ENCODE measurements at regions not wholly inside any gene's neighbourhood (a gene's known extent, or its start where the extent isn't known, plus 50 kb on each side); places are given as distances from the start of the nearest gene placed in this dataset.

GRCh38 chr22:48605856-48606481, 1221.7 kb downstream of the BRD1 start:
- no peak for DNase-seq

DNA sequence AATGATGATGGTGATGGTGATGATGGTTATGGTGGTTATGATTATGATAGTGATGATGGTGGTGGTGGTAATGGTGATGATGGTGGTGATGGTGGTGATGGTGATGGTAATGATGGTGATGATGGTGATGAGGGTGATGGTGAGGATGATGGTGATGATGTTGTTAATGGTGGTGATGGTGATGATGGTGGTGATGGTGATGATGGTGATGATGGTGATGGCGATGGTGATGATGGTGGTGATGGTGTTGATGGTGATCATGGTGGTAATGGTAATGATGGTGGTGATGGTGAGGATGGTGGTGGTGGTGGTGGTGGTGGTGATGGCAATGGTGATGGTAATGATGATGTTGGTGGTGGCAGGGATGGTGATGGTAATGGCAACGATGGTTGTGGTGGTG, 1222.5 kb downstream of the BRD1 start:
- DNase-seq, result no peak

DNA sequence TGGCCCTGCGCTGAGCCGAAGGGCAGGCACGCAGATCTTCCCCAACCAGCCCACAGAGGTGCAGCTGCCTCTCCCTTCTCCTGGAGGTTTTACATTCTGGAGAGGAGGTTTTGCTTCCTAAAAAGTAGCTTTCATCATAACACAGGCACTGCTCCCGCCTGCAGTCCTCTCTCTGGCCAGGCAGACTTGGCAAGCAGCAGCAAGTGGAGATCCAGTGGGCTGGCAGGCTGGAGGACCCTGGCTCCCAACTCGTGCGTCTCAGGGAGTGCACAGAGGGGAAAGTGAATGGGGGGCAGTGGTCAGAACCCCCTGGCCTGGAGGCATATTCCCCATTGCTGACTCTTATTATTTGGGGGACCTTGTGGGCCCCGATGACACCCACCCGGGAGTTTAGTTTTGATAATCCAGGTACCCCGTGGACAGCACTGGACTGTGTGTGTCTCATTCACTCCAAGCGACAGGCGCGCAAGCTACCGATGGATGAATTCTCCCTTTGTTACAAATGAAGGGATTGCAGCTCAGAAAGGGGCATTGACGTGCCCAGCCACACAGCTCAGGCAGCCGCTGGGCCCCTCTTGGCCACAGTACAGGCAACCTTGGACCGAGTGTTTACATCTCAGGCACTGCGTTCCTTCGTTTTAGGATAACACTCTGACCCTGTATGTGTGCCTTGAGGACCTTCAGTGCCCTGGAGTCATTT, 1223.9 kb downstream of the BRD1 start:
- DNase-seq, result no peak

DNA sequence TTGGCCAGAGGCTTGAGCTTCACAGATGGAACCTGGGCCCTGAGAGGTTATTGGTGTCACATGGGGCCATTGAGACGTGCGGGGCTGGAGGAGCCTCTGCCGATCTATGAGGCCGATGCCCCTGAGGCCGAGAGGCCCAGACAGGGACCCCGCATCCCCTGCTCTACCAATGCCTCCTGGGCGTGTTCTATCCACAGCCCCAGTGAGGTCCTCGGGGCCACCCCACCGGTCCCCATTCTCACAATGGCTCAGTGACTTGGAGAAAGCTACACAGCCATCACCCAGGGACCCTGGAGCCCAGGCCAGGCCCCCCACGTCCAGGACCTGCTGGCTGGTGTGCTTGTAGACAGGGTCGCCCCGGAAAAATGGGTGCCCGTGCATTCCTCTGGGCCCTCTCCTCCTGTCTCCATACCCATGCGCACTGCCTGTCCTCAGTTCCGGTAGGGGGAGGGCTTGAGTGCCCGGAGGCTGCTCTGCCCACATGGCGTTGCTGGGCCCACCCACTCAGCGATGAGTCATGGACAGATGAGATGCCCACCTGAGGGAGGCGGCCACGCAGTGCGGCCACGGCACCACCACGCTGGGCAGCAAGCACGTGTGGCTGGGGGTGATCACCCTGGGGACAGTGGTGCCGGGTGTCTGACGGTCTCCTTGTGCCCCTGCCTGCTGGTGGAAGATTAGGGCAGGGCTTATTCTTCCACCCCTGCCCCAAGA, 1224.7 kb downstream of the BRD1 start:
- DNase-seq, result no peak

- no peak for DNase-seq
These were observed 1227.0 kb downstream of the BRD1 start for GRCh38 chr22:48600681-48601080.

DNA sequence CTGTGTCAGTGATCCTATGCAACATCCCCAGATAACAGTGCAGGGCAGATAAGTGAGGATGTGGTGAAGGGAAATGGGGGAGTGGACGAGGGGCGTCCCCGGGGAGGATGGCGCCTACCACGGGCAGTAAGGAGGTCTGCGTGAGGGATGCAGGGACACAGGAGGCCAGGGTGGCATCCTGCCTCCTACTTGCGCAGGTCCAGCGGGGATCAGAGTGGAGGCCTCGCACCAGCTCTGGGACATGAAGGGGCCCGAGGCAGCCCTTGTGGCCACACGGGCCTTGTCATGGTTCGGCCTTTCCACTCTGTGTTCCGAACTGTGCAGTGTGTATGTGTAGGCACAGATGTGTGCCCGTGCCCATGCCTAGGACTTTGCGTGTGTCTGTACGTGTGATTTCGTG, 1227.5 kb downstream of the BRD1 start:
- DNase-seq, result no peak

DNA sequence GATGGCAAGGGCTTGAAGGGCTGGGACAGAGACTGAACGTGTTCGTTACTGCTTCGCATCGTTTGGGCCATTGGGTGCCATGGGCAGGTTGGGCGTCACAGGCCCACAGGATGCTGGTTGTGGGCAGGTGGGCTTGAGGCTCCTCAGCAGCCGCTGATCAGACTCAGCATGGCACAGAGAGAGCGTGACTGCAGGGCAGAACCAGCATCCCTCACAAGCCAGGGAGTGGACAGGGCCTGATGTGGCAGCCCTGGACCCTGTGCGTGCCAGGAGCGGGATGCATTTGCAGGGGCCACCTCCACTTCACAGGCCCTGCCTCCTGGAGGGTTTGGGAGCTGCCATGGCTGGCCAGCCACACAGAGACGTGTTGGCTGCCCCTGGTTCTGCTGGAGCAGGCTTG, 1228.3 kb downstream of the BRD1 start:
- no peak for DNase-seq

DNA sequence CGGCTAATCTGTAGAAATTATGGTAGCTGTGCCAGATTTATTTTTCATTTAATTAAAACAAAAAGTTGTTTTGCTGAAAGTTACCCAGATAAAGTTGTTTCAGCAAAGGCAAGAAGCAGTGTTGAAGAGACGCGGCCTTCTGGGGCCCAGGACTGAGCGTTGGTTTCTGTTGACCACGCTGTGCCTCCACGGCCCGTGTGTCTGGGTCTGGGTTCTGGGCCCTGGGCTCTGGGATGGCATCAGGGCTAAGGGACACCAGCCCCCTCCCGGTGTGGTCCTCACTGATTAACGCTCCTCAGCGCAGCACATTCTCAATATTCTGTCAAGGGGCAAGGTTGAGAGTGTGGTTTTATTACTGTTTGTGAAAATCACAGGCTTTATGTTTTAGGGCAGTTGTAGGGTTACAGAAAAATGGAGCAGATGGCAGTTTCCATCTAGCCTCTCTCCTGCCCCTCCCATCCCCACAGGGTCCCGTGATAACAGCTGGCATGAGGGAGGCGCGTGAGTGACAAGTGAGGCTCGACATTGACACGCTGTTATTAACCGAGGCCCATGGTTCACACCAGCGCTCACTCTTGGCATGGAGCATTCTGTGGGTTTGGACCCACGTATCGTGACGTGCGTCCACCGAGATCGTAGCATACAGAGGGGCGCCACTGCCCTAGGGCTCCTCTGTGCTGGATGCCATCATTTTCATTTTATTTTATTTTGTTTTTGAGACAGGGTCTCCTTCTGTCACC, 1231.4 kb downstream of the BRD1 start:
- DNase-seq, result no peak

DNA sequence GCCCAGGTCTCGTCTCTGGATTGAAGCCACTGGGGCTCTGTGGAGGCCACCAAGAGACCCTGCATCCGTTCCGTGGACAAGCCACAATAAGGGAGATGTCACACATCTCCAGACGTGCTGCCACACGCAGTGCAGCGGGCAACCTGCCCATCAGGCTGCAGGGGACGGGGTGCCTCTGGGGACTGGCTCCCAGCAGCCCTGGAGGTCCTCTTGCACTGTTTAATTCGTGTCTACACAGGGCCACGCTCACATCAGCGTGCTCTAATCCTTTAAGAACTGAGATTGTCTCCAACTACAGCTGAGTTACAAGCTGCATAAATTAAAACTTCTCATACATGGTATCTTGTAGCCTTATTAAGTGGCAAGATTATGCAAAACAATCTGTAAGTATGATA, 1232.2 kb downstream of the BRD1 start:
- DNase-seq, result no peak

DNA sequence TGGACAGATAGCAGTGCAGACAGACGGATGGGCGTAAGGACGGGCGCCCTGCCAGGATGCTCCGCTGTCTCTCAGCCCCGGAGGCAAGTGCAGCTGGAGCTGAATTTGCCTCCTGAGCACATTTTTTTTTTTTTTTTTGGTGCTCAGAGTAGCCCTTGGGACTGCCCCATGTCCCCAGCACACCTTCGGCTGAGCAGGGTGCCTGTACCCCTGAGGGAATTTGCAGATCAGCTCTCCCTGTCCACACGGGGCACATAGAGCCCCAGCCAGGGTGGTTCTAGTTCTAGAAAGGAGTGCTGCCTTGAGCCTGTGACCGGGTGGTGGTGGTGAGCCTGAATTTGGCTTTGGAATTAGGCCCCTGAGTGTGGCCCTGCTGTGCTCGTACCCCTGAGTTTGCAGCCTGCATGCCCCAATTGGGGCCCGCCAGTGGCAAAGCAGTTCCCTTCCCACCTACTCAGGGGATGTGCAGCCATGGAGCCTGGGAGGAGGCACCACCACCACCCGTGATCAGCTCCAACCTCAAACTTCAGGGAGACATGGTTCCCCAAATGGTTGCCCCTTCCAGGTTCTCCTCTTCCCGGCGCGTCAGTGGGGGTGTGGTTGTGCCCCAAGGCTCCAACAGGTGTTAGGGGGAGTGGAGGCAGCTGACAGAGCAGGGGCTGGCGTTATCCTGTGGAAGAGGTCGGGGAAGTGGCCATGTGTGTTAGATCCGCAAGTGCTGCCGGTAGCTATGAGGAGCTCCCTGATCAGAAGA, 1232.7 kb downstream of the BRD1 start:
- no peak for DNase-seq

DNA sequence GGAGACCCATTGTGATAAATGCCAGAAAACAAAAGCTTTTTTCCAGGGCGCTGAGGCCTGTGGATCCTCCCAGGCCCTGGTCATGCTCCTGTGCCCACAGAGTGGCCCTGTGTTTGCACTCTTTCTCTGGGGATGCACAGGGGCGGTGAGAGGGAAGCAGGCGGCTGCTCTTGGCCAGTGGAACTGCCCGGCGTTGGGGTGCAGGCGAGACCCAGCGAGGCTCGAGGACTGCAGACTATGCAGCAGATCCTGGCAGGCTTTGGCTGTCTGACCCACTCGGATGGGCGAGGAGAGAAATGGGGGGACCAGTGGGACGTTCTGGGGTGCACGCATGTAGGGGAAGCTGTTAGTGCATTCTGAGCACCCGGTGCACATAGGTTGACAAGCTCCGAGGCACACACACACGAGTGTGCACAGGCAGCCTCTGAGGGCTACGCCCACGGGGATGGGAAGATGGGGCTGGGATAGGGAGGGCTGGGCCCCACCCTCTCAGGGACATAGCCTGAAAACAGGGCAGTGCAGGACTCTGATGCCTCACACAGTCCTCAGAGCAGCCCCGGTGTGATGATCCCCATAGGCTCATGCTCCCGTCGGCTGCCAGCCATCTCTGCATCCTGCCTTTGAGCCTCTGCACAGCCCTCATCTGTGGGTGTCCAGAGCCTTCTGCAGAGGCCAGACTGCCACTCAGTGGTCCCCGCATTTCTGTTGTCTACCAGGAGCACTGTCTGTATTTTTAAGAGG, 1233.5 kb downstream of the BRD1 start:
- DNase-seq, result no peak

GRCh38 chr22:48593551-48593950, 1234.1 kb downstream of the BRD1 start:
- DNase-seq, result no peak

- DNase-seq, result no peak
These were observed 1234.7 kb downstream of the BRD1 start for GRCh38 chr22:48592931-48593330.

GRCh38 chr22:48592488-48592887, 1235.2 kb downstream of the BRD1 start:
- no peak for DNase-seq

DNA sequence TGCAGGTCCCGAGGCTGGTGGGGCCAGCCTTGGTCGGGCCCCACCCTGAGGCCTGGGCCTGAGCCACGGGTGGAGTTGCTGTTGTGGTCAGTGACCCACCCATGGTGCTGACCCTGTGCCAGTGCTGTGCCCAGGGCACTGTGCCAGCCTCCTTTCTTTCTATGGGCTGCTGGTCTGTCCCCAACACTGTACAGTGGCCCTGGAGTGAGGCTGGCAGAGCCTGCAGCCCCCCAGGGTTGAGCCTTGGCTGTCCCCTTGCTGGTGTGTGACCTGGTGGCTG, 1235.7 kb downstream of the BRD1 start:
- DNase-seq, result no peak

DNA sequence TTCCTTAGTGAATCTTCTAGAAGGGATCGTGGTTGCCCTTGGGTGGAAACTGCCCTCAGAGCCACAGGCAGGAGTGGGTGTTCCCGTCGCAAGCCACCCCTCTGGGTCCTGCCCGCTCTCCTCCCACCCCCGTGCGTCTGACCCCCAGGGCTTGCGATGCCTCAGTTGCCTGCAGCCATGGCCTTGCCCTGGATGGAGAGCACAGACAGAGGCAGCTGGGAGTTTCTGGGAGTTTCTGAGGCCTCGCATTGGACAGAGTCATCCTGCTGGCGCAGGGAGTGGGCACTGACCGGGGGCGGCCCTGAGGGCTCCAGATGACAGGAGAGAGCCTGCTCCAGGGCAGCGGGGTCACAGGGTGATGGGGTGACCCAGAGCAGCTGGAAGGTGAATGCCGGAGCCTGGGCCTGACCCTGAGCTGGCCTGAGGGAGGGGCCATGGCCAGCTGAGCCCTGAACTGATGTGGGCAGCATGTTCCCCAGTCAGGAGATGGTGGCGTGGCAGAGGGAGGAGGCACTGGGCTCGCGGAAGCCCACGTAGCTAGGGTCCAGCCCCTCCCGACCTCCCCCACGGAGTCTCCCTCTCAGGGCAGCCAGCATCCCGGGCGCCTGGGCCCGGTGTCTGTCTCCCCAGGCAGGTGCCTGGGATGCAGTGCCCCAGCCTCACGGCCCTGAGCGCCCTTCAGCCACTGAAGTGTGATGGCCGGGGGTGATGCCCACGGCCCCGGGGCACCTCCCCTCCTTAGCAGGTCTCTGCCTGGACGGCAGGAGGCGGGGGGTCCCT, 1236.2 kb downstream of the BRD1 start:
- no peak for DNase-seq

- no peak for DNase-seq
These were observed 1237.8 kb downstream of the BRD1 start for GRCh38 chr22:48589901-48590300.

DNA sequence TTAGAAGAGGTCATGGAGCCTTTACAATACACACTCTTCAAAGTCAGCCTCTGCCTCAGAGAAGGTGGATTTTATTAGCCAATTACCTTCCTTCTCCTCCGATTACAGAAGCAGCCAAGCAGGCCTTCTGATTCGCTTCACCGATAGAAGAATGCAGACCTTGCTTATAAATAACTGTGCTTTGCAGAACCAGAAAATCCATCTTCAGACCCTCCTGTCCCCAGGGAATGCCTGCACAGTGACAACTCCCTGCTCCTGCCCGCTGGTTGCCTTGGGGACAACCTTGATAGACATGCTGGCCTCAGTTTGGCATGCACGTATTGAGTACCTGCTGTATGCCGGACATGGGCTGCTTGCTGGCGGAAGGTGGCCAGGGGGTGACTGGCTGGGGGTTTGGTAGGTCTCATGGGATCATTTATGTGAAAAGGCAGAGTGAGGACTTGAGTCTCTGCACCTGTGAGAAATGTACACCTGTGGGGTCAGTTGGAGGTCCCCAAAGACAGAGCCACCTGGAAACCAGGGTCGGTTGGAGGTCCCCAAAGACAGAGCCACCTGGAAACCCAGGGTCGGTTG, 1238.7 kb downstream of the BRD1 start:
- DNase-seq, result no peak

DNA sequence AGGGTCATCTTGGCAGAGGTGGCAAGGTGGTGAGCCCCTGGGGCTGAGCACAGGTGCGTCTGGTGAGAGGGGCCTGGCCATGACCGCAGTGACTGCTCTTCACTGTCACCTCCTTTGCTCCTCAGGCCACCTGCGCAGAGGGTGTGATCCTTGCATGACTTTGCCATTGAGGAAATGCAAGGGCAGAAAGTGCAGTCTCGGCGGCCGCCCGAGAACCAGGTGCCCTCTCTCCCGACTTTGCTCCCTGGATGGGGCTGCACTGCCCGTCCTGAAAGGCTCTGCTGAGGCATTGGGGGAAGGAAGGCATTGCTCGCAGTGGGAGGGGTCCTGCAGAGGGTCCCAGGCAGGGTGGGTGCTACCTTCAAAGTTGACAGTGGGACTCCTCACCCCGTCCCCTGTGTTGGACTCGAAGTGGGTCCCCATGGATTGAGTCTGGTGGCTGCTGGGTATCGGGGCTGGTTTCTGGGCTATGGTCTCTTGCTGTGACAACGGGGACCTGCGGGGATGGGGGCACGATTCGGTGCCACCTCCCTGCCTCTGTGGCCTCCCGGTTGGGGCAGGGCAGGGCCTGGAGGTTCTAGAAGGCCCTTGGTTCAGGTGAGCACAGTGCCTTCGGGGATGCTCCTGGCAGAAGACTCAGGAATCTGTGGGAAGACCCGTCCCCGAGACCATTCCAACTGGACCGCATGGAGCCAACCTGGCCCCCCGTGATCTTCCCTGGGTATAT, 1239.4 kb downstream of the BRD1 start:
- no peak for DNase-seq

DNA sequence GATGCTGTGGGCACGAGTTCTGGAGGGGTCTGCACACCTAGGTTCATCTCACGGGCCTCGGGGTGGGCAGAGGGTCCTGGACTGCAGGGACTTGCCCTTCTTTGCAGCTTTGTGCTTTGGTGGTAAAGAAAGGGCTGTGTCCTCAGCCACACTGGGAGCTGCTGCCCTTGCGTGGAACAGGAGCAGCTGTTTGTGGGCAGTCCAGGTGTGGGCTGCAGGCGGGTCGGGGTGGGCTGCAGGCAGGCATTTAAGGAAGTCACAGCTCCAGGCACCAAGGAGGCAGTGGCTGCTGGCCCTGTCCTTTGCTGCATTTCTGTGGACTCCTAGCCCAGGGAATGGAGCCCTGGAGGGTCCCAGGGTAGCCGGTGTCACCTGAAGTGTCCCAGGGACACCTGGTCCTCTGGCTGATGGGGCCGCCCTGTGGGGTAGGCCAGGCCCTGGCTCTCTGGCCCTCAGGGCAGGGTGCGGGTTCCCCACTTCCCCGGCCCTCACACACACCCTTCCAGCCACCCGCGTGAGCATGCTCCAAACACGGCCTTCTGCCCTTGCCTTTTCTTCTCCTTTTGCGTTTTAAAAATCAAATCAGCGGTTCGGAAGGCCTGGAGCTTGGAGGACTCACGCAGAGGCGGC, 1240.3 kb downstream of the BRD1 start:
- DNase-seq, result no peak

All from inflammatory macrophage treated with lipopolysaccharide for 1 hour (primary cell).